NCI-H1436 (cell line): ENCODE measurements at regions not wholly inside any gene's neighbourhood (a gene's known extent, or its start where the extent isn't known, plus 50 kb on each side); places are given as distances from the start of the nearest gene placed in this dataset.

Experiments used
- DNase-seq: peaks from one replicate; lab custom pipeline; 2025; lab: John Stamatoyannopoulos, UW

DNA sequence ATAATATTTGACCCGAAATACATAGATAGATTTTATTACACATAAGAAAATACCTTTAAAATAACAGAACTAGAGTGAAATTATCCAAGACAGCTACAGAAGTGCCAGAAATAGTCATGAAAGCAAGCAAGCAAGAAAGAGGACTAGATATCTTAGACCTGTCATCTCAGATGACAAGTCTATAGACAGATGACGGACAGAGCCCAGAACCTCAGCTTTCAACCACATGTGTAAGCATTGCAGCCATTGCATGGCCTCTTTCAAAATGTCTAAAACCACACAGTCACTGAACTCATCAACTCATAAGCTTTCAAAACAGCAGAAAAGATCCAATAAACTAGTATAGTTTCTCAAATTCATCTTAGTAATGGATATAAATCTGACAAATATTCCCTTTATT is 59.8 kb upstream of the FHIT start:
- no peak for DNase-seq

DNA sequence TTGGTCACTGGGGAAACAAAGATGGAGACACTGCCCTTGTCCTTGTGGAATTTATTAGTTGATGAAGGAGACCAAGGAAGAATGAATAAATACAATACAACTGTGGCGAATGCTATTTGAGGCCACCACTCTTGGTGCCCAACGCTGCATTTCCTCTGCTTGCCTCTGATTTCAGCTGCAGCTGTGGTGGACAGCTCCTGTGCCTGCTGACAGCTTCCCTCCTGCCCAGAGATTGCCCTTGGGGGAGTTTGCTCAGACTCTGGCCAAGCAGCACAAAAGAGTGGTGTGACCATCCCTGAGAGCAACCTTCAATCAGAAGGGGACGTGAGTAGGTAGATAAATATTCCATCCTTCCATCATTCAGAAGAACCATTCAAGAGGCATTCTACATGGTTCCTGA is 64.6 kb upstream of the FHIT start:
- no peak for DNase-seq

GRCh38 chr3:61323094-61323493 is 71.8 kb upstream of the FHIT start:
- DNase-seq = no peak

- DNase-seq = no peak
These were observed 80.8 kb upstream of the FHIT start for GRCh38 chr3:61331929-61332552.

- no peak for DNase-seq
These were observed 82.1 kb upstream of the FHIT start for GRCh38 chr3:61333192-61333961.

- no peak for DNase-seq
These were observed 83.5 kb upstream of the FHIT start for GRCh38 chr3:61334783-61335182.

- no peak for DNase-seq
These were observed 89.7 kb upstream of the FHIT start for GRCh38 chr3:61340931-61341461.

GRCh38 chr3:61343543-61343942 is 92.3 kb upstream of the FHIT start:
- no peak for DNase-seq

- DNase-seq = no peak
These were observed 93.8 kb upstream of the FHIT start for GRCh38 chr3:61345020-61345419.

- DNase-seq = no peak
These were observed 96.7 kb upstream of the FHIT start for GRCh38 chr3:61347981-61348380.

DNA sequence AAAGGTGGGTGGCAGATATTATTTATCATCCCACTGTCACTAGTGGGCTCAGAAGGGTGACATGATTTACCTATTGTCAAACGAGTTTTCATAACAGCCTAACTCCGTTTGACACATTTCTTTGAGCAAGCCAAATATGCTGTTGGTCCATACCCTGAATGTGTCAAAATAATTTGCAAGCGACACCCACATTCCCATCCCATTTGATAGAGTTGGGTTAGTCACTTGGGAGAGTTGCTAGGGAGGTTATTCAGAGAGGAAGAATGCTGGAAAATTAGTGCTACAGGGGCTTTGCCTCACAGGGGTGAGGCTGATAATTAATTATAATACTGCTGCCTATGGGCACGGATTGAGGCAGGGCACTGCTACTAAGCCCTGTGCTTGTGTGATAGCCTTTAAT is 98.5 kb upstream of the FHIT start:
- no peak for DNase-seq

- DNase-seq = no peak
These were observed 99.6 kb upstream of the FHIT start for GRCh38 chr3:61350782-61351309.

GRCh38 chr3:61352306-61352705 is 101.1 kb upstream of the FHIT start:
- DNase-seq = no peak

GRCh38 chr3:61353382-61353781 is 102.1 kb upstream of the FHIT start:
- DNase-seq = no peak

DNA sequence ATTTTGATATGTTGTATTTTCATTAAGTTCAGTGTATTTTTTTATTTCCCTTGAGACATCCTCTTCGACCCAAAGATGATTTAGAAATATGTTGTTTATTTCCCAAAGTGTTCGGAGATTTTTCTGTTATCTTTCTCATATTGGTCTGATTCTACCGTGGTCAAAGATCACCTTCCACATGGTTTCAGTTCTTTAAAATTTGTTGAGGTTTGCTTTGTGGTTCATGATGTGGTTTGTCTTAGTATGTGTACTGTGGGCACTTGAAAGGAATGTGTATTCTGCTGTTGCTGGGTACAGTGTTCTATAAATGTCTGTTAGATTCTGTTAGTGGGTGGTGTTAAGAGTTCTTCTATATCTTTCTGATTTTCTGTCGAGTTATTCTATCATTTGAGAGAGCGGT is 103.4 kb upstream of the FHIT start:
- no peak for DNase-seq

- DNase-seq = no peak
These were observed 105.4 kb upstream of the FHIT start for GRCh38 chr3:61356685-61357084.

DNA sequence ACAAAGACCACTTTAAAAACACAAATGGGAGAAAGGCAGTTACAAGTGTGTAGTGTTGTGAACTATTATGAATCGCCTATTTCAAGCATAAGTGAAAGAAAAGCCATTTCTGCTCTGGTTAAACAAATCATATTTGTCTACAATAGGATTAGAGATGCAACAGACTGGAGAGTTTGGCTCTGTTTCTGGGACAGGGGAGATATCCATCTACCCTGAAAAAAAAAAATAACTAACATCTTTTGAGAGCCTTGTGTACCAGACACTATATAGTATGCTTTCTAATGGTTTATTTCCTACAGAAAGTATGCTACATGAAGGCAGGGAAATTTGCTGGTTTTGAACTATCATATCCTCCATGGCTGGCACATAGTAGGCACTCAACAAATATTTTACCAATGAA is 106.7 kb upstream of the FHIT start:
- DNase-seq = no peak

DNA sequence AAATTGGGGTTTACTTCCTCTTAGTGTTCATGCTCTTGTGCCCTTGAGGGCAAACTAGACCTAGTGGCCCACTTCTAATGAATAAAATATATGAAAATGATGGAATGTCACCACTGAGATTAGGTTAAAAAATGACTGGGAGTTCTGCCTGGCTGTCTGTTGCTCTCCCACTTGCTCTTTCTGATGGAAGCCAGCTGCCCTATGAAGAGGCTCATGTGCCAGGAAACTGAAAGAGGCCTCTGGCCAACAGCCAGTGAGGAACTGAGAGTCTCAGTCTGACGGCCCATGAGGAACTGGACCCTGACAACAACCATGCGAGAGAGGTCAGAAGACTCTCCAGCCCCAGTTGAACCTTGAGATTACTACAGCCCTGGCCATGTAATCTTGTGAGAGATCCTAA is 107.1 kb upstream of the FHIT start:
- DNase-seq = no peak

GRCh38 chr3:61360297-61360965 is 109.2 kb upstream of the FHIT start:
- no peak for DNase-seq

GRCh38 chr3:61369678-61370077 is 118.4 kb upstream of the FHIT start:
- DNase-seq = no peak

DNA sequence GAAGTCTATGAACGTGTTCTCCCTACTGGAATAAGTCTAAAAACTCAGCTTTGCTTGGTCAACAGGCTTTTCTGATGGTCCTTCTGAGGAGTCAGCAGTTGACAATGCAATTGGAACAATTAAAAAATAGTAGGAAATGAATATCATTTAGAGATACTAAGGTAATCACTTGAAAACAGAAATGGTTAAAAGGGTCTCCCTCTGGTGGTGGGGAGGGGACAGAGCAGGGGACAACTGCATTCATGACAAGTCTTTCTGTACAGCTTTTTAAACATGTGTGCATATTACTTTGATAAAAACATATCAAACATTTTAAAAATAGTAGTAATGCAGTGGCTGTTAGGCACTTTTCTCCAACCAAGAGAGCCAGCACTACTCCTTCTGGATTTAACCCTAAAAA is 119.9 kb upstream of the FHIT start:
- DNase-seq = no peak

GRCh38 chr3:61372723-61373122 is 121.5 kb upstream of the FHIT start:
- no peak for DNase-seq

GRCh38 chr3:61378311-61378710 is 127.1 kb upstream of the FHIT start:
- DNase-seq = no peak
